ENCODE measurements at regions not wholly inside any gene's neighbourhood (a gene's known extent, or its start where the extent isn't known, plus 50 kb on each side); places are given as distances from the start of the nearest gene placed in this dataset.

DNA sequence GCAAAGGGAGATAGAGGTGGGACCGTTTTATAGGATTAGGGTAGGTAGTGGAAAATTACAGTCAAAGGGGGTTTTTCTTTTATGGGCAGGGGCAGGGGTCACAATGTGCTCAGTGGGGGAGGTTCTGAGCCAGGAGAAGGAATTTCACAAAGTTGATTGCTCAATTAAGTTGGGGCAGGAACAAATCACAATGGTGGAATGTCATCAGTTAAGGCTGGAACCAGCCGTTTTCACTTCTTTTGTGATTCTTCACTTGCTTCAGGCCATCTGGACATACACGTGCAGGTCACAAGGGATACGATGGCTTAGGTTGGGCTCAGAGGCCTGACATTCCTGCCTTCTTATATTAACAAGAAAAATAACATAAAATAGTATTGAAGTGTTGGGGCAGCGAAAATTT is 453.8 kb downstream of the VGLL3 start:
- TF ChIP-seq, protein P1, sequence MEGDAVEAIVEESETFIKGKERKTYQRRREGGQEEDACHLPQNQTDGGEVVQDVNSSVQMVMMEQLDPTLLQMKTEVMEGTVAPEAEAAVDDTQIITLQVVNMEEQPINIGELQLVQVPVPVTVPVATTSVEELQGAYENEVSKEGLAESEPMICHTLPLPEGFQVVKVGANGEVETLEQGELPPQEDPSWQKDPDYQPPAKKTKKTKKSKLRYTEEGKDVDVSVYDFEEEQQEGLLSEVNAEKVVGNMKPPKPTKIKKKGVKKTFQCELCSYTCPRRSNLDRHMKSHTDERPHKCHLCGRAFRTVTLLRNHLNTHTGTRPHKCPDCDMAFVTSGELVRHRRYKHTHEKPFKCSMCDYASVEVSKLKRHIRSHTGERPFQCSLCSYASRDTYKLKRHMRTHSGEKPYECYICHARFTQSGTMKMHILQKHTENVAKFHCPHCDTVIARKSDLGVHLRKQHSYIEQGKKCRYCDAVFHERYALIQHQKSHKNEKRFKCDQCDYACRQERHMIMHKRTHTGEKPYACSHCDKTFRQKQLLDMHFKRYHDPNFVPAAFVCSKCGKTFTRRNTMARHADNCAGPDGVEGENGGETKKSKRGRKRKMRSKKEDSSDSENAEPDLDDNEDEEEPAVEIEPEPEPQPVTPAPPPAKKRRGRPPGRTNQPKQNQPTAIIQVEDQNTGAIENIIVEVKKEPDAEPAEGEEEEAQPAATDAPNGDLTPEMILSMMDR (IDR thresholded peaks at IDR 0.05) = no peak
- no peak for TF ChIP-seq POLR2A (IDR thresholded peaks at IDR 0.05)

Data from lower leg skin (tissue), 3 donors.